GM12875 (cell line): ENCODE measurements at regions not wholly inside any gene's neighbourhood (a gene's known extent, or its start where the extent isn't known, plus 50 kb on each side); places are given as distances from the start of the nearest gene placed in this dataset.

Experiments
- H3K4me3 ChIP-seq: one replicate; pipeline ENCODE4 v1.5.1; 2011; ENCODE audit warnings: low read depth, low read length, control low read depth
- TF ChIP-seq, protein P1 (sequence below): IDR thresholded peaks from 2 replicates; pipeline ENCODE4 v1.5.1; 2011; ENCODE audit warnings: low read depth, mild to moderate bottlenecking, control low read depth, inconsistent platforms, low read length, moderate library complexity, borderline replicate concordance; ENCODE audit not compliant: insufficient read depth

- no peak overlapping the region for H3K4me3 ChIP-seq
- TF ChIP-seq, protein P1, sequence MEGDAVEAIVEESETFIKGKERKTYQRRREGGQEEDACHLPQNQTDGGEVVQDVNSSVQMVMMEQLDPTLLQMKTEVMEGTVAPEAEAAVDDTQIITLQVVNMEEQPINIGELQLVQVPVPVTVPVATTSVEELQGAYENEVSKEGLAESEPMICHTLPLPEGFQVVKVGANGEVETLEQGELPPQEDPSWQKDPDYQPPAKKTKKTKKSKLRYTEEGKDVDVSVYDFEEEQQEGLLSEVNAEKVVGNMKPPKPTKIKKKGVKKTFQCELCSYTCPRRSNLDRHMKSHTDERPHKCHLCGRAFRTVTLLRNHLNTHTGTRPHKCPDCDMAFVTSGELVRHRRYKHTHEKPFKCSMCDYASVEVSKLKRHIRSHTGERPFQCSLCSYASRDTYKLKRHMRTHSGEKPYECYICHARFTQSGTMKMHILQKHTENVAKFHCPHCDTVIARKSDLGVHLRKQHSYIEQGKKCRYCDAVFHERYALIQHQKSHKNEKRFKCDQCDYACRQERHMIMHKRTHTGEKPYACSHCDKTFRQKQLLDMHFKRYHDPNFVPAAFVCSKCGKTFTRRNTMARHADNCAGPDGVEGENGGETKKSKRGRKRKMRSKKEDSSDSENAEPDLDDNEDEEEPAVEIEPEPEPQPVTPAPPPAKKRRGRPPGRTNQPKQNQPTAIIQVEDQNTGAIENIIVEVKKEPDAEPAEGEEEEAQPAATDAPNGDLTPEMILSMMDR: no peak
Measured at GRCh38 chr5:28703651-28704260, 1665.4 kb upstream of the CDH9 start.

DNA sequence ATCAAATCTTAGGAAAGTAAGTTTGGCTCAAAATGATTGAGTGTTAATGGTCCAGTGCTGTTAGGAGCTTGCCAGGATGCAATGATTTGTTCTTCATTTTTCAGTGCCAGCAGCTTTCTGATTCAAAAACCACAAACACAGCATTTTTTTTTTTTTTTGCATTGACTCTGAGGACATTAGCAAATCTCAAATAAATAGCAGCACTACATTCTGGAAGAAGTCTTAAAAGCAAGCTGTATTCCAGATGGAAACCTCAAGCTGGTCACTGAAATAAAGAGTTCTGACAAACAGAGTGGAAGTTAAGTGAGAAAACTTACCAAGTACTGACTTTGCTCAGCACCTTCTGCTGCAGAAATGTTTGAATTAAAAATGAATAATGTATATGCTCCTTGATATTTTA is 1653.1 kb upstream of the CDH9 start:
- TF ChIP-seq, protein P1: no peak
- no peak overlapping the region for H3K4me3 ChIP-seq

DNA sequence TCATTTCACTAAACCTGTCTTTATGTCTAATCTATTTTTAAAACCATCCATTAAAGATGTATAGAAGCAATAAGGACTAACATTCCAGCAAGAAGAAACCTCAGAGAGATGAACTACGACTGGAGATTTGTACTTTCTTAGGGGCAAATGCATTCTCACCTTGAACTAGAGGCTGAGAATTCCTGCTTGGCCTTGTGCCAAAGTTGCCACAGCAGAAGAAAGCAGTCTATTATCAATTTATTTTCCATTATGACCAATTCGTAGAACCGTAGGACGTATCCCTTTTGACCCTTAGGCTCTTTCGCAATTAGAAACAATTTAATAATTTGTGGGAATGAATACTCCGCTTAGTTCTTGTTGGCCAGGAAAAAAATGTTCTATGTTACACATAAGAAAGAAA is 1647.4 kb upstream of the CDH9 start:
- H3K4me3 ChIP-seq: no peak overlapping the region
- TF ChIP-seq, protein P1: no peak

- TF ChIP-seq, protein P1: no peak
- H3K4me3 ChIP-seq: no peak overlapping the region
Measured at GRCh38 chr5:28678899-28679298, 1640.5 kb upstream of the CDH9 start.

DNA sequence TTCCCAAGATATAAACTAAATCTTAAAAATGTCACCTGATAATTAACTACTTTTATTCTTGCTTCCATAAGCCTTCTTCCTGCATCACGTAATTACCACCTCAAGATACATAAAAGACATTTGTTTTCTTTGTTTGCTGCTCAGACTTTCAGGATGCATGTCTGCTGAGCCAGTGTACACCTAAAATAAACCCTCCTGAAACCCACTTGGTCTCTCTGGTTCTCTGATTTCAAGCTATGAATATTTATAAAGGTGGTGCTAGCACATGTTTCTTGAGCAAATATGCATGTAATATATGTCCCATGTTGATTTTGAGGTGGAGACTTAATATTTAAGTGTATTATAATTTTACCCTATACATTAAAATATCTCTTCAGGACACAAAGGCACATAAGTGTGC is 1627.7 kb upstream of the CDH9 start:
- no peak overlapping the region for H3K4me3 ChIP-seq
- TF ChIP-seq, protein P1: no peak

- H3K4me3 ChIP-seq: no peak overlapping the region
- TF ChIP-seq, protein P1: no peak
Measured at GRCh38 chr5:28648108-28648507, 1609.7 kb upstream of the CDH9 start.

DNA sequence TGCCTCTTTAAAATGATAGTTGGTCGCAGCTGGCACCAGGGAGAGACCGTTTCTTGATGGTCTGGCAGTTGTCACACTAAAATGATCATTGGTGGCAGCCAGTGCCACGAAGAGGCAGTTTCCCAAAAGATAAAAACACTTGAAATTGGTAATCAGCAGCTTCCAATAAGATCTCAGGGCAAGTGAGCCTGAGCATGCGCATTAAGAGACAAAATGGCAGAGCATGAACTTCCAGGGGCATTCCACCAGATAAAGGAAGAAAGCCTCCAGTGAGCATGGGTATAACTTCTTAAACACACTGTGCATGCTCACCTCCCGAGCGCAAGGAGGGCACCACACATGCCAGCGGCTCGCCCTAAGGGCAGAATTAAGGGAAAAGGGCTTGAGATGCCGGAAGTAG is 1594.2 kb upstream of the CDH9 start:
- TF ChIP-seq, protein P1: no peak

More for the DNA sequence above, 1594.2 kb upstream of the CDH9 start:
- no peak overlapping the region for H3K4me3 ChIP-seq
